HG03103 (cell line): ENCODE measurements at regions not wholly inside any gene's neighbourhood (a gene's known extent, or its start where the extent isn't known, plus 50 kb on each side); places are given as distances from the start of the nearest gene placed in this dataset.

ENCODE experiments used
- ATAC-seq: cut with Tn5 transposase; IDR thresholded peaks from one replicate; pipeline ENCODE4 v1.9.1; 2021; ENCODE audit warnings: low read depth; ENCODE audit not compliant: unreplicated experiment

DNA sequence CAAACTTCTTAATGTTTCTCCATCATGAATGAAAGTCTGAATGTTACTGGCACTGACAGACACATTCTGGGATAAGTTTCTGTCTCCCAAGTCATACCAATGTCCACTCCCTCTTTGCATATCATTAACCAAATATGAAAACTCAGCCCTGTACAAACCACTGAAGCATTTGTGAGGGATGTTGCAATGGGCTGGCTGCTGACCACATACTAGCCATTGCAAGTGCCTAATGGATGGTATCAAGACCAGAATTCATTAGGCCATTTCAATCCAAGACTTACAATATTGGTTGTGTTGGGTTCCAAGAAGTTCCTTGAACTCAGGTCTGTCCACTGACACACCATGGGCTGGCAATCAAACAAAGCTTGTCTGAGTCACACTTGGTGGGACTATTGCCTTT lies 73.8 kb downstream of the CBLN2 start:
- ATAC-seq = no peak

DNA sequence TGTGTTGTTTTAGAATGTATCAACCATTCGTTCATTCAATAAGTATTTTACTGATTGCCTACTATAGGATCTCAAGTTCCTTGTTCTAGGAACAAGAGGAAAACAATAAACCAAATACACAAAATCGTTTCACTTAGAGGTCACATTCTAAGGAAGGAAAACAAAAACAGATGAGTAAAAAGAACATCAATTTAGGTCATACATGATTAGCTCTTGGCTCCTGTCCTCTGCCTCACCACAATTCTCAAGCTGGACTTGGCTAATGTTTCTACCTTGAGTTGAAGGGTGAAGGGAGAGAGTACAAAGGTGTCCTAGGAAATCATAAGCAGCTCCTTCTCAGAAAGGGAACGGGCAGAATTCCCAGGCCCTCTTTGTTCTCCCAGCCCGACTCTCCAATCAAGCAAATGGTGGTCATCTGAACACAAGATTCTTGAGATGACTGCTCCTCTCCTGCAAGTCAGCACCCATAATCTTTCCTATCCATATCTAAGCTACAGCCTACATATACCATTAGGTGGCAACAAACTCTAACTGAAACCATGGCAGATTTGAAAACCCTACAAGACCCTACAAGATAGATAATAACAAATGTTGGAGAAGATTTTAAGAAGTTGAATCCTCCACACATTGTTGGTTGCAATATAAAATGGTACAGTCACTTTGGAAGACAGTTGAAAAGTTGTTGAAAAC lies 76.0 kb downstream of the CBLN2 start:
- ATAC-seq = no peak

GRCh38 chr18:72460210-72460680 lies 83.9 kb downstream of the CBLN2 start:
- ATAC-seq = no peak

DNA sequence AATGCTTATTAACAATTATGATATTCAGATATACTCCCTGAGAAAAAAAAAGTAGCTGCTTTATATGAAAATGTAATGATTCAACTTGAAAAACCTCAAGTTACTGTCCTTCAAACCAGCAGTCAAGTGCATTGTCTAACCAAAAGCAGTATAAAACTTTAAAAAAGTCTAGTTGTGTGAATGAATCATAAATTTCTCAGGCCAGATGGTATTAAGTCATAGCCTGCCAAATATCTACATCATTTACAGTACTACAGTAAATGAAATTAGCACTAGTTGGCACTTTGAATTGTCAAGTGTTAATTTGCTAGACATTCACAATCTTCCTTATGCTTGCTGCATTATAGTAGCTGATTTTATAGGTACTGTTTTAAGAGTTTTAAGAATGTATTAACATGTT lies 85.9 kb downstream of the CBLN2 start:
- ATAC-seq = no peak

- ATAC-seq = no peak
Observed at GRCh38 chr18:72456802-72457201, 87.3 kb downstream of the CBLN2 start.

DNA sequence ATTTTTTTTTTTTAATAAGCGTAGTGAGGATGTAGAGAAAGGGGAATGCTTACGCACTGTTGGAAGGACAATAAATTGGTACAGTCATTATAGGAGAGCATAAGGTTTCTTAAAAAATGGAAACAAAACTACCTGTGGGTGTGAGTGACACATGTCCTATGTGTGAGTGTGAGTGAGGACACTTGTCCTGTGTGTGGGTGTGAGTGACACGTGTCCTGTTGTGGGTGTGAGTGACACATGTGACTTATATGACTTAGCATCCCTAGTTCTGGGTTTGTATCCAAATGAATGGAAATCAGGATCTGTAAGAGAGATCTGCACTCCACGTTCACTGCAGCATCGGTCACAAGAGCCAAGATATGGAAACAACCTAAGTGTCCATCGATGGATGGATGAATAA lies 91.8 kb downstream of the CBLN2 start:
- ATAC-seq = no peak

- ATAC-seq = no peak
Observed at GRCh38 chr18:72444798-72445155, 99.4 kb downstream of the CBLN2 start.

- ATAC-seq = no peak
Observed at GRCh38 chr18:72444111-72444797, 99.9 kb downstream of the CBLN2 start.

DNA sequence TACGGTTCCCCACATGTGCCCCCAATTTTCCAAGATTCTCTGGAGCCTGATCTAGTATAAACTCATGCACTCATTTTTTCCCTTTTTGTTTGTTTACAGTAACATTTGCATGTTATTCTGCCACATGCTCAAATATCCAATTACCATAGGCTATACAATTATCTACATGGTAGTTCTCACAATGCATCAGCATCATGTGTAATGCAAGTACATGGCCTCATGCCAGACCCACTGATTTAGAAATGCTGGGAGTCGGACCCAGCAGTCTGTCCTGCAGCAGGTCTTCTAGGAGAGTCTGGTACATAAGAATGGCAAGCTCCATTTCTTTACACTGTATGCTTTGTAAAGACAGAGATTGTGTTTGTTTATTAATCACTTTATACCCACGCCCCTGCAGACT lies 107.7 kb downstream of the CBLN2 start:
- no peak for ATAC-seq

- no peak for ATAC-seq
Observed at GRCh38 chr18:72433756-72434155, 110.4 kb downstream of the CBLN2 start.

DNA sequence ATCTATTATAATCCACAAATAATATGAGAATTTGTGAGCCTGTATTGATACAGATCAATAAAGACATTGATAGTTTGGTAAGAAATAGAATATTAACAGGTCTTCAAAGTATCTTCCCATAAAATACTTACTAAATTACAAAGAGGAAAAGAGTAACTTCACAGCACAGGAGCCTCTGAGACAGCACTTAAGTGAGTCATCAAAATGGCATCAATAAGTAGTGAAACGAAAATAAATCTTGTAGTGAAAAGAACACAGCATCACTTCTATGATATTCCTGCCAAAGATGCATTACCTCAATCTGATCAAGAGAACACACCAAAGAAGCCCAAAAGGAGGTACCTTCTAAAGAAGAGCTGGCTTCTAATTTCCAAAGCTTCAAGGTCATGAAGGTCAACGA lies 116.4 kb downstream of the CBLN2 start:
- no peak for ATAC-seq

GRCh38 chr18:72419914-72420313 lies 124.2 kb downstream of the CBLN2 start:
- no peak for ATAC-seq

GRCh38 chr18:72412927-72413326 lies 131.2 kb downstream of the CBLN2 start:
- ATAC-seq = no peak

DNA sequence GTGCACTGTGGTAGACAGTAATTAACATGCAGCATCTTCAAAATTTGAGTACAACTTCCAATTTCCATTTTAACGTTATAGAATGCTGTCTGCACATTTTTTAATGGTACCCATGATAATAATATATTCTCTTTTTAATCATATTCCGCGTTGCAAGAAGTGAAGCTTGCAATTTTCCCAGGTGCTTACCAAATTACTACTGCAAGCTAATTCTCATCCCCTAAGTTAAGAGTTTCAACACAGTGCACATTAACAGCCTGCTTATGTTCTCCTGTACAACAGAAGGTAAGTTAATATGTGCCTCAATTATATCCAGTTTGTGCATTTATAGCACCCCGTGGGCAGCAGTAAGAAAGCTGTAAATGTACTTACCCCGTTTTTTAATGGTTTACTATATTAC lies 132.9 kb downstream of the CBLN2 start:
- ATAC-seq = no peak

- no peak for ATAC-seq
Observed at GRCh38 chr18:72410399-72410798, 133.7 kb downstream of the CBLN2 start.

GRCh38 chr18:72409903-72410302 lies 134.2 kb downstream of the CBLN2 start:
- ATAC-seq = no peak

GRCh38 chr18:72407048-72407447 lies 137.1 kb downstream of the CBLN2 start:
- ATAC-seq = no peak

DNA sequence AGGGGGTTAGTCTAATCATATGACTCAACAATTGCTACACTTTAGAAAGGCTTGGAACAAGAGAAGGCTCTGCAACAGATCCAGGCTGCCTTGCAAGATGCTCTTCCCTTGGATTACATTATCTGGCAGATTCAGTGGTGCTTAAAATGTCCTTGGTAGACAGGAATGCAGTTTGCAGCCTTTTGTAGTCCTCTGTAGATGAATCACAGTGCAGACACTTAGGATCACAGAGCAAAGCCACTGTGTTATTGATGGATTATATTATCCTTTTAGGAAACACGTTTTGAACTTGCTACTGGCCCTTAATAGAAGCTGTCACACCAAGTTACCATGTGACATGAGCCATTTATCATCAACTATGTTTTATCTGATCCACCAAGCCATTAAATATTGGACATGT lies 152.2 kb downstream of the CBLN2 start:
- ATAC-seq = no peak

DNA sequence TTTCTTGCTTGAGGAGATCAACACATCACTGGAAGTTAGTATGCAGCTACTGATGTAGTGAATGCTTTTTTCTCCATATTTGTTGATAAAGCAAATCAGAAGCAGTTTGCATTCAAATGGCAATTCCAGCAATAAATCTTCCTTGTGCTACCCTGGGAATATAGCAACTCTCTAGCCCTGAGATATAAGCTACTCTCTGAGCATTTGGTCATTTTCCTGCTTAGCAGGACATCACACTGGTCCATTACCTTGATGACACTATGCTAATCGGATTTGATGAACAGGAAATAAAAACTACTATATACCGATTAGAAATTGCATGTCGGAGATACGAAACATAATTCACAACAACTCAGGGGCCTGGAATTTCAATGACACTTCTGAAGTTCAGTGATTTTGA lies 152.7 kb downstream of the CBLN2 start:
- ATAC-seq = no peak

DNA sequence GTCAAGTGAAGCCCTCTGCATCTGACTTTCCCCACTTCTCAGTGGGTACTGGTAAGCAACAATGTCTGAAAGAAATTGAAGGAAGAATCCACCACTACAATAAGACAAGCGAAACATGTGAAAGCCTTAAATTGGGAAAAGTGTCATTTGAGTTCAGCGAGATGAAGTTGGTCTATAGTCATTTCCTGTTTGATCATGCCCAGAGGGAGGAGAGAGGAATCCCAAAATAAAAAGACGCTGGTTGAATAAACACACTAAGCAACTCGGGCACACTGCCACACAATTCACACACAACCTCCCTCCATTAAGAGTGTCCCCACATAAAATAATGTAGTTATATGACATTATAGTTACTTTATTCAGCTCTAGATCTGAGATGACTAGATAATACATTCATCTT lies 166.1 kb downstream of the CBLN2 start:
- ATAC-seq = no peak

DNA sequence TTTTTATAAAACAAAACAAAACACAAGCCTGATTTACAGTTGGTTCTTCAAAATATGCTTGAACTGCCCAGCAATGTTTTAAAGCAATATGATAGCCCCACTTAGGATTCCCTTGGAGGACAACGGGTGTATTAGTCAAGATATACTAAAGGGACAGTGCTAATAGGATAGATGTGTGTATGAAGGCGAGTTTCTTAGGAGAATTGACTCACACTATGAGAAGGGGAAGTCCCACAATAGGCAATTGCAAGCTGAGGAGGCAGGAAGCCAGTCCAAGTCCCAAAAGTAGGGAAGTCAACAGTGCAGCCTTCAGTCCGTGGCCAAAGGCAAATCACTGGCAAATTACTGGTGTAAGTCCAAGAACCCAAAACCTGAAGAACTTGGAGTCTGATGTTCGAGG lies 167.9 kb downstream of the CBLN2 start:
- no peak for ATAC-seq

DNA sequence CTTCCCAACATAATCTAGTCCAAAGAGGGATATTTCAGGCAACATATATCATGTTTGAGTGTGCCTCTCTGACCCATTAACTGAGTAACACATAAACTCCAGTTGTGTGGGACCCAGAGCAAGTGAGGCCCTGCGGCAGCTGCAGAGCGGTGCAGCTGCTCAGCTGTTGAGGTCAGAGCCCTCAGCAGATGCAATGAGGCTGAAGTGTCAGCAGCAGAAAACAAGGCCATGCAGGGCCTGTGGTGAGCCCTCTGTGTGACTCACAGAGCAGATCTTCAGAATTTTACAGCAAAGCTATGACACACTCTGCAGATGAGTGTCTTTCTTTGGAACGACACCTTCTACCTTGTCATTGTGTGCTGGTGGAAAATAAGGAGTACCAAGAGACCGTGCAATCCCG lies 168.5 kb downstream of the CBLN2 start:
- ATAC-seq = no peak
